ENCODE measurements at regions not wholly inside any gene's neighbourhood (a gene's known extent, or its start where the extent isn't known, plus 50 kb on each side); places are given as distances from the start of the nearest gene placed in this dataset.
"Not testable (repeated sequence)": the region's sequence is repeated elsewhere in the genome, so short reads cannot be mapped to it uniquely, and the experiment has no call there.

GRCh38 chr14:34079643-34080042 is 128.8 kb upstream of the EGLN3 start:
- not testable (repeated sequence) for TF ChIP-seq ZBTB43 (CRISPR knock-in tag; IDR thresholded peaks at IDR 0.05); CTCF (IDR thresholded peaks at IDR 0.05); ZNF121 (CRISPR knock-in tag; IDR thresholded peaks at IDR 0.05); FOXP1 (CRISPR knock-in tag; IDR thresholded peaks at IDR 0.05; ENCODE audit: borderline replicate concordance); ATF2 (CRISPR knock-in tag; IDR thresholded peaks at IDR 0.05; ENCODE audit: borderline replicate concordance, low read depth); USF1 (CRISPR knock-in tag; IDR thresholded peaks at IDR 0.05); TCF7 (CRISPR knock-in tag; IDR thresholded peaks at IDR 0.05; ENCODE audit: low read depth)
